Dedifferentiated amniotic fluid mesenchymal stem cell (primary cell): ENCODE measurements at regions not wholly inside any gene's neighbourhood (a gene's known extent, or its start where the extent isn't known, plus 50 kb on each side); places are given as distances from the start of the nearest gene placed in this dataset.

Experiments used
- DNase-seq: peaks from one replicate; pipeline ENCODE4 v3.0.0-alpha.2; 2016; ENCODE audit errors: extremely low spot score

DNA sequence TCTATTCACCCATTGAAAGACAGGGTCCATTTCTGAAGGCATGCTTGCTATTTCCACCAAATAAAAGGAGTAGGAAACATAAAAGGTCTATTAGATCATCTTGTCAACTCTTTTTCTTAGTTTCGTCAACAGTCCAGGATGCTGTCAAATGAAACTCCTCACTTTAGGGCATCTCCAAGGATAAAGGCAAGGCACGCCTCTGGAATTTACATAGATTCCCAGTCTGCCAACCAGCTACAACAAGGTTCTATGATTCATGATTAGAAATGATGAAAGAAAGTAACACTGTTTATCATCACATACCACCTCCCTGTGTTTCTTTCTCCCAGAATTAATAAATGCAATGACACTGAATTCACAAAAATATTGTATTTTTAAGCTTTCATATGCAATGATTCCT is 636.3 kb downstream of the LTN1 start:
- DNase-seq, result no peak

DNA sequence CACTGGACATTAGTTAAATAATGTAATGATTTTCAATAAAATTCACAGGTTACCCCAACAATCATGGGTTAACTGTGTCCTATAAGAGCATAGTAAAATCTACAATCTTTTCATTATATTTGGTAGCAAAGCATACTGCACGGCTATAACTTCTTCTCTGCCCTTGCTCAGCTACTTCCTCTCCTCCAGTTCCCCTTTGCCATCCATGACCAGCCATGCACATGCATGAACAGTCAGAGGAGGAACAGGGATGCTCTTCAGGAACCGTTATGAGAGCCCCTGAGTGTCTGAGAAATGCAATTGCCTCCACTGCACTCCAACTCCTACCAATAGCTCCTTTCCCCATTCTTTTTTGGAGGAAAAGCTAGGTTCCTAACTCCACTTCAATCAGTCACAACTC is 646.7 kb downstream of the LTN1 start:
- no peak for DNase-seq

DNA sequence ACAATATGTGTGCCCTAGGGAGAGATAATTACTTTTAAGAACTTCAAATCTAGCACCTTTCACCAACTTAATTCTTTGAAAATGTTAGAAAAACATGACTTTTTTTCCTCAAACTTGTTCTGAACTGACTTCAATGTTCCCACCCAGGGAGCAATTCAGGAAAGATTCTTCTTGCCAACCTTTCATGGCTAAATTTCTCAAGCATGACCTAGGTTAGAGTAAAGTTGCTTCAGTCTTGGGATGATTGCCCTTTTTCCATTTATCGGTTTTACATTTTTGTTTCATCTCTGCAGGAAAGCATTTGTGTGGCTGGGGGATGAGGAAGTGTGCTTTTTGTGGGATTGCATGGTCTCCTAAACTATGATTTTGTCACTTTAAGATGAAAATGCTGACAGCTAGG is 647.7 kb downstream of the LTN1 start:
- no peak for DNase-seq

DNA sequence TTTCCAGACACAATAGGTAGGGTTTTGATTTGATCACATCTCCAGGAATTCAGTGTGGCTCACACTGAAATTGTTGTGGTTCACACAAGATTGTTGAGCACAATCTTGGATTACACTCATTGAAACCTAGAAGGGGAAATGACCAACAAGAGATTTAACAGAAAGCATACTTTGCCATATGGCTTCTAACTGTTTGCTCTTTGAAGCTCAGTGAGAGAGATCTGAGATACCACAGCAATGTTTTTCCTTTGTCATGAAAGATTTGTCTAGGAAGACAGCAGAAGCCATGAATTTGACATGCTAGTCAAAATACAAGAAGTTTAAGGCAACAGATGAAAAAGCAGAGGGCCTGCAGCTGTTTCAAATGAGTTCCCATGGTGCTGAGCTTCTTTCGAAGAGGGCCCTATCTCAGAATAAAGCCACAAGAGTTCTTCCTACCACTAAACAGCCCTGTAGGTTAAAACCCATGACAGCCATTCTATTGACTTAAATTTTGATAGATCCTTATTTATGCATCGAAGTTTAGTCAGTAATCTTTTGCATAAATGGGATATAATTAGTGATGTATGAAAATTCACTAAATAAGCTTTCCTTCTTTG is 650.4 kb downstream of the LTN1 start:
- DNase-seq, result no peak

DNA sequence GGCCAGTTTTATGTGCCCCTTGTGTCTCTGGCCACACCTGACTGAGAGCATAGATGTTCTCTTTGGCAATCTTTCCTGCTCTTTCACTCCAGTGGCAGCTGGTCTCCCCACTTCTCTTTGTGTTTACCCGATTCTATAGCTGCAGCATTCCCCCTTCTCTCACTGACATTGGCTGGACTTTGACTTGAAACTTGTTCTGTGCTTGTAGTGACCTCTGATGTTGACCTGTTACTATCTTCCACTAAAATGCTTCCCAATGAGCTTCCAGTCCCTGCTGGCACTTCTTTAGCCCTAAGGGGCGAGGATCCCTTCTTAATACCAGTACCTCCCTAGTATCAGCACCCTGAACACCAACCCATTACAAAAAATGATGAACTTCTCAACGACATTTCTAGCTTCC is 653.3 kb downstream of the LTN1 start:
- DNase-seq, result no peak

DNA sequence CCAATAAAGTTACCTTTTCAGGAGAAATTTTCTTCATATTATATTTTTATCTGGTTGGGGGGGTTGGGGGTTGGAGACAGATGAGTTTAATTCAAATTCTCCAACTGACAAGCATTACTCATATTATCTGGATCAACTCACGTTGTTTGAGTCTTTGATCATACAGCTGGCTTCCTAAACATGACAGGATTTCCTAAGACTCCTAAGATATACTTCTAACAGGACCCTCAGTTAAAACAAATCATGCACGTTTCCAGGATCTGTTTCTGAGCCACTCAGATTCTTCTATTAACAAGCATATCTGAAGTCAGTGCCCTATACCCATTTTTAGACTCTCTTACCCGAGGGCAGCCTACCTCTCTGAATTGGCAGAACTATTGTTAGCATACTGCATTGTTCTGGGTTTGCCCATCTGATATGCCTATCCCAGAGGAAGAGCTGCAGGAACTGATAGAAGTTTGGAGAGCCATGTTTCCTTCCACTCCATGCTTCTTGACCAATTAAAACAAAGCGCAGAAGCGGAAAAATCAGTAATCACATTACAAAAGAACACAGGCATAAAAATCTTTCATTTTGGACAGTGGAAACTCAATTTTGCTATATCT is 653.9 kb downstream of the LTN1 start:
- DNase-seq, result no peak

DNA sequence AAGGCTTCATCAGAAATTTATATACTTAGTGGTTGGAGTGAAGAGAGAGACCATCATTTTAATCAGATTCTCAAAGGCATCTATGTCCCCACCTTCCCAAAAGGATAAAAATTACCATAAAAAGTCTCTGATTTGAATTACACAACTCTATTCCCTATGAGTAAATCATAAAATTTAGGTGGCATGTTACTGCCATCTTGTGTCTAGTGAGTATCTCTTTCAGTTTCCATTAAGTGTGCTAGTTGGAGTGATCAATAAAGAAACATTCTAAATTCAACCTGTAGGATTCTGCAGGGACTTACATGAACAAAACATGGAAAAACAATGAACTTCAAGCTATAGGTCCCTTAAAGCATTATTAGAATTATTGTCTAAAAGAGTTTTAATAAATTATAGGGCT is 655.4 kb downstream of the LTN1 start:
- DNase-seq, result peak; percentile 84

DNA sequence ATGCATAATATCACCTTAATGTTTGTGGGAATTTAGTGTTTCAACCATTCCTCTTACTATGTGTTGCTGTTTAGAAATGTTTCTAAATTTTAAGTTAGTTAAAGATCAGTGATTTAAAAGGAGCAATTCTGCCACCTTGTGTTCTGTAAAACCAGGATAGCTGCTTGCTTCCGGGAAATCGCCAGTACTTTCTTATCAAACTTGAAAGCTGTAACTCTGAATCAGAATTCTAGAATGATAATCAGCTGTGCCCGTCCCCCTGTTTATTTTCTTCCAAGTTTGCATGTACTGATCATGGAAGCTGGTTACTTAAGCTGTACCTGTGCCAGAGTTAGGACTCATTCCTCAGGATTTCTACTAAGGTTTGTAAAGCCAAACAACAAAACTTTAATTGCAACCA is 656.4 kb downstream of the LTN1 start:
- DNase-seq, result peak; percentile 90

DNA sequence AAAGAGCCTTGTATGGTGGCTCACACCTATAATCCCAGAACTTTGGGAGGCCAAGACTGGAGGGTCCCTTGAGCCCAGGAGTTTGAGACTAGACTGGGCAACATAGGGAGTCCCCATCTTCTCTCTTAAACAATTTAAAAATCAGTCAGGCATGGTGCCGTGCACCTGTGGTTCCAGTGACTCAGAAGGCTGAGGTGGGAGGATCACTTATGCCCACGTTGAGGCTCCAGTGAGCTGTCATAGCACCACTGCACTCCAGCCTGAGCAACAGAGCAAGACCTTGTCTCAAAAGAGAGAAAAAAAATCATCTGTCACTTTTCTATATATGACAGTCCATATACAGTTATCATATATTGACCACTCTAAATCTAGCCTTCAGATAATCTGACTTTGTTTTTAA is 658.3 kb downstream of the LTN1 start:
- DNase-seq, result no peak

DNA sequence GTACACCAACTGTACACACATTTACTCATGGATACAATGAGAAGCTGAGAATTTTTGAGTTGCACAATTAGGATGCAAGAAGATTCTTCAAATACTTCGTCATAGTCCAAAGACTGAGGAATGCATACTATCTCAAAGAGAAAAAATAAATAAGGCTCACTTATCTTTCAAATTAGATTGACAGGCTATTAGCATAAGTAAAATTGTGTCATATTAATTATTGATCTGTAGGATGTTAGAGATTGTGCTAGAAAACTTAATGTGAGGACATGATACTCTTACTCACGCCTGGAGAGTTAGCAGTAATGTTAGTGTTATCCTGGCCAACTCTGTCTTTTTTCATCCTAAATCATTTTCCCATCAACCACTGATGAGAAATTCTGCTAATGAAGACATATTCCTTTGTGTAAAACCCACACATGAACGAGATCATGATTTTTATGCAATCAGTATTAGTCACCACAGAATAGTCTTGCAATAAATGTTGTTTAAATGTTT is 659.0 kb downstream of the LTN1 start:
- DNase-seq, result peak; percentile 58

DNA sequence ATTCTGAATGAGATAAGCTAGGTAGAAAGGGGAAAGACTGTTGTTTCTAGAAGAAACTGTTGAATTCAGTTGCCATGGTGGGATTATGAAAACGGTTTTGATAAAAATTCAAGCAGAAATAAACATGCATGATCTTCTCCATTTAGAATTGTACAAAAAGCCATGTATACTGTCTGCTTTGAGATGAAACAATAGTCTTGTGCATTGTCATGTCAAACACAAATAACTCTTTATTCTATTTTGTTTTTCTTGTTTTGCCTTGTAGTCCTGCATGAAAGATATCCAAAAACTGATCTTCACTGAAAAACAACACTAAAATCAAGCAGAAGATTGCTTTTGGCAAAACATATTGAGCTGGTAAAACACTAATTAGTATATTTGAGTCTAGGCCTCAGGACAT is 659.9 kb downstream of the LTN1 start:
- no peak for DNase-seq

DNA sequence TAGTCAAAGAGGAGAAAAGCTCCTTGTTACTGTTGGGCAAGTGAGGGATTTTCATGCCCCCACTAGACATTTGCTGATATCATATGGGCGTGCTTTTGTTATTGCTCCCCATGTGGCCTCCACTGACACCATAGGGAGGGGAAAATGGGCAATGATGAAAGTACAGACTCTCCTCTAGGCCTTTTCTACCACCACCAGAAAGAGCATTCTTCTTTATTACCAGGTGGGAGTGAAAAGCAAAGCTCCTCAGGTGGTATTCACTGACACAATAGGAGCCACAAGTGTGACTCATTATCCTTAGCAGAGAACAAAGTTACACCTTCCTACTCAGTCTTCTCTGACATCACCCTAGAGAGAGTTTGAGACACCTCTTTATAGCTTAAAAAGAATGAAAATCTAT is 667.1 kb downstream of the LTN1 start:
- DNase-seq, result no peak

DNA sequence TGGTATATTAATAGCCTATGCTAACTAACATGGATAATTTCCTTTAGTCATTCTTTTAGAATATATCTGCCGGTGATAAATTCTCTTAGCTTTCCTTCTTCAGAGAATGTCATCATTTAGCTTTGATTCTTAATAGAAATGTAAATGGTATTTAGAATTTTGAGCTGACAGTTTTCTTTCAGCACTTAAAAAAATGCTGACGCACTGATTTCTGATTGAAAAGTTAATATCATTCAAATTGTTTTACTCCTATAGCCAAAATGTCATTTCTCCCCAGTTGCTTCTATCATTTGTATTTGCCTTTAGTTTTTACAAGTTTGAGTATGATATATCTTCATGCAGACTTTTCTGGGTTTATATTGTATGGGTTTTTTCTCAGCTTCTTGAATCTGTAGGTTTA is 668.0 kb downstream of the LTN1 start:
- DNase-seq, result no peak

DNA sequence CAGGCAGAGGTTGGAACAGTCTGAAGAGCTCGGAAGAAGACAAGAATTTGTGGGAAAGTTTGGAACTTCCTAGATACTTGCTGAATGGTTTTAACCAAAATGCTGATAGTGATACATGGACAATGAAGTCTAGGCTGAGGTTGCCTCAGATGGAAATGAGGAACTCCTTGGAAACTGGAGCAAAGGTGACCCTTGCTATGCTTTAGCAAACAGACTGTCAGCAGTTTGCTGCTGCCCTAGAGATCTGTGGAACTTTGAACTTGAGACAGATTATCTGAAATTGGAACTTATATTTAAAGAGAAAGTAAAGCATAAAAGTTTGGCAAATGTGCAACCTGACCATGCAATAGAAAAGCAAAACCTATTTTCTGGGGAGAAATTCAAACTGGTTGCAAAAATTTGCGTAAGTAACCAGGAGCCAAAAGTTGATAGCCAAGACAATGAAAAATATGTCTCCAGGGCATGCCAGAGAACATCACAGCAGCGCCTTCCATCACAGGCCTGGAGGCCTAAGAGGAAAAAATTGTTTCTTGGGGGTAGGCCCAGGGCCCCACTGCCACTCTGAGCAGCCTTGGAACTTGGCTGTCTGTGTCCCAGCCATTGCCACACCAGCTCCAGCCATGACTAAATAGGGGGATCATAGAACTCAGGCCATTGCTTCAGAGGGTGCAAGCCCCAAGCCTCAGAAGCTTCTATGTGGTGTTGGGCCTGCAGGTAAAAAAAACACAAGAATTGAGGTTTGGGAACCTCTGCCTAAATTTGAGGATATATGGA is 675.3 kb downstream of the LTN1 start:
- DNase-seq, result no peak

DNA sequence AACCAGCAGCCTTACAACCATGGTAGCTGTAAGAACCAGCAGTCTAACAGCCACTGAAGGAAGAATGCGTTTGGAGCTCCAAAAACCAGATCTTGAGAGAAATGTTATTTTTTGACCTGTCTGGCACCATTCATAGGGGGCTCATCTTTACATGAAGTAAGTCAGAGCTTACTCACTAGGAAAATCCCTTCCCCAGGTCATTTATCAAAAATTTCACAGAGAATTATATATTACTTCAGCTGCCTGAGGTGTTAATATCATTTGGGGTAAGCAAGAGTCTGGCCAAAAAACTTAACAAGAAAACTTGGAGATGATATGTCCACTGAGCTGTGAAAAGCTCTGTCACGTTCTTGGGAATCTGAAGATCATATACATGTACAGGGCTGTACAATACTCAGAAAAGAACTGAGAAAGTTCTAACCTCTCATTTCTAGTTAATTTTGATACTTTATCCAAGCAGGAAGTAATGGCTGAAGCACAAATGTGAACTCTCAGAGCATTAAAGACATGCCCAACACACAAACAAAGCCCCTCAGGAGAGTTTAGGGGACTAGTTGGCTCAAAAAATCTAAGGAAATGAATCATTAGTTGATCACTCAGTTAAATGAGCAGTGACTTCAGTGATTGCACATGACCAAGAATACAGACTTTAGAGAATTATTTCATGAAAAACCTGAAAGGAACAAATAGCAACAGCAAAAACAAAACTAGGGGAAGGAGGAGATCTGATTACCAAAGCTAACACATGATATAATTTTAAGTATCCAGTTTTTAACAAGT is 681.1 kb downstream of the LTN1 start:
- DNase-seq, result no peak

DNA sequence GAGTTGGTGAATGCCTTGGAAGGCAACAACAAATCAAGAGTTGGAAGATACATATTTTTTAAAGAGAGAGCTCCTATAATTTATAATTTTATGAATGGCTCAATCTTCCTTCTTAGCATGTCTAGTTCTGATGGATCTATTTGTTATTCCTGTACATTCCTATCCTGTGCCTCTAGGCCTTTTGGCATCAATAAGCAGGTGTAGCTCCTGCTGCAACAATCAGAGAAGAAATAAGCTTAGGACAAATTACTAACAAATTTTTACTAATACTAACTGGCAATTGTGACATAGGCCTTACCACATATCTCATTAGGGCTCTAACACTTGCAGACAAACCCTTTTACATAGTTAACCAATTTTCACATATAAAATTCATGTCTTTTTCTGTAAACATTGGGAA is 682.0 kb downstream of the LTN1 start:
- DNase-seq, result no peak

DNA sequence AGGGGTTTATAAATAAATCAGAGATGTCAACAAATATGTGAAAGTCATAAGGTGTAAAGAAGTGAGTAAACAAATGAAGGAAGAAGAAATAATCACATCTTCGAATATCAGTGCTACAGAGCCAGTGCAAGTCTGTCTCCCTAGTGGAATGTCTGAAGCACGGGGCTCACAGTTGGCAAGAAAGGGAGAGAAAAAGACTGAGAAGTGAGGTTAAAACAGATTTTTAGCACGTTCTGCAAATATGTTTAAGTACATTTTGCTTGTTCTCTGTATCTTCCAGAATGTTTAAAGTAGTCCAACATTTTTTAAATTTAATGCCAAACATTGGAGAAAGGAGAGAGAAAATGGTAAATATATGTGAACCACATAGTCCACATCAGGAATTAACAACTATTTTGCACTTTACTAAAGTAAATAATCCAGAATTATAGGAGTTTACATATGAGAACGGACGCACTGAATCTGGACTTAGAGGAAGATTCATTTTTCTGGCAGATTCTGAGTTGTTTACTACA is 682.4 kb downstream of the LTN1 start:
- DNase-seq, result no peak

DNA sequence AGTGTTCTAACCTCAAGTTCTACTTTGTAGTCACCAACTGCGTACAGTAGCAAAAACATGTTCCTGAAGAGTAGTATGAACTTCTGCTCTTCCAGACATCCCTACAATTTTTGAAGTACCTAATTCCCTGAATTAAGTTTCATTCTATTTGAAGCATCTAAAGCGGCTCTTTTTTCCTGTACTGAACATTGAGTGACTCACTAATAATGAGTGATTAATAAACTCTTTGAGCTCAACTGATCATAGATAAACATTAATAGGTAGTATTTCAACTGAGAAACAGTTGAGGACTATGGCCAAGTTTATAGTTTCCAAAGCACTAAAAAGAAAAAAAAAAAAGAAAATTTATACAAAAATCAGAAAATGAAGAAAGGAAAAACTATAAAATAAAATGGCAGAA is 683.1 kb downstream of the LTN1 start:
- no peak for DNase-seq

DNA sequence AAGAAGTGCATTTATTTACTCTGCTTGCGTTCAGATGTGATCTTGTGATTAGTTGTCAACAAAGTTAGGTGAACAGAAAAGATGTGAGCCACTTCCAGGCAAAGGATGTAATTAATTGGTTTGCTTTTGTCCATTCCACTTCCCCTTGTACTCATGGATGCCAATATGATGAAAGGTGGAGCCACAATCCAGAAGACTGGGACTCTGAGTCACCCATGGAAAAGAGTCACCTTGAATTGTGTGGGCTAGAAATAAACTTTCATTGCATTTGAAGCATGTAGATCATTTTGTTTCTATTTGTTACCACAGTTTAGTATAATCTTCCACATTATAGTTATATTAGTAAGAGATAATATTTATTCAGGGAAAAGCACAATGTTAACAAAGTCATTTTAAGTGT is 684.2 kb downstream of the LTN1 start:
- DNase-seq, result no peak

DNA sequence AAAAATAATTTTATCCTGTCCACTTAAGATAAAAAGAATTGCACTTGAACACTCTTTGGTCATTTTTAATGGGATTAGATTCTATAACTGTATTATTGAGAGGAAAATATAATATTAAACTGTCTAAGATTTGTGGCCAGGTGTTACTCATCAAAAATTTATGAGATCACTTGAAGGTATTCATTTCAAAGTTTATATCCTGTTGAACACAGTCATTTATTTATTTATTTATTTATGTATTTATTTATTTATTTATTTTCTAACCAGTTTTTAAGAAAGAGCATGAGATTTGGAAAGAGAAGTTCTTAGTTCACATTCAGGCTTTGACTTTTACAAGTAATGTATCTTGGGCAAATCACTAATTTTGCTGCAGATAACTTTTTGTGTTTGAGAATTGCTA is 692.7 kb downstream of the LTN1 start:
- DNase-seq, result no peak

DNA sequence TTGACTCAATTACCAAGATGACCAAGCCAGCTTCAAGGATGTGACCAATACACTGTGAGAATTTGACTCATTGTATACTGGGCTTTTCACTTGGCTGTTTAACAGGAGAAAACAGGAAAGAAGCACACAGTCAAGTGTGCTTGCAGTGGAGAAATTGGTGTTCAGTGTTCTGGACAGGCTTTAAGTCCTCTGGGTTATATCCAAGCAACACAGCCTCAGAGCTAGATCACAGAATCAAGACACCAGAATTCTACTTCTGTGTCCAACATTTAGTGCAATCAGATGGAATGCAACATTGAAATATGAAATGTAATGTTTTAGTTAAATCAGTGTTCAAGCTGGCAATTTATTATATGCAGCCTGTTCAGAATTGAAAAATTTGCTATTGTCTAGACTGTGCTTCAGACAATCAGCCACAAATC is 694.4 kb downstream of the LTN1 start:
- DNase-seq, result peak; percentile 22

DNA sequence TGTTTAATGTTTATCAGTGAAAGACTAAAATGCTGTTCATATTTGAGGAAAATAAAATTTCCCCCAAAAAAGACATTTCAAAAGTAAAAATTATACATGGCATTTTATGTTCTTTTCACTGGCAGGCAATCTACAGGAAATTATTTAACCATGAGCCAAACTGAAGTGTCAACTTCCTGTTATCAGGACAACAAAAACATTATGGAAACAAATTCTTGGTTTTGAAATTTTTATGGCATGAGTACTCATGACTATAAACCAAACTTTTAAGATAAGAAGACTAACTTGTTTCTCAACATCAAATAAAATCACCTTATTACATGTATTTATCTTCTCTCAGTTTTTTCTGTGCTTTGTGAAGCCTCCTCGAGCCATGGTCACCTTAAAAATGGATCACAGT is 698.6 kb downstream of the LTN1 start:
- peak; percentile 39 for DNase-seq
